NCI-H2196 (cell line): ENCODE measurements at regions not wholly inside any gene's neighbourhood (a gene's known extent, or its start where the extent isn't known, plus 50 kb on each side); places are given as distances from the start of the nearest gene placed in this dataset.
"Not testable (repeated sequence)": the region's sequence is repeated elsewhere in the genome, so short reads cannot be mapped to it uniquely, and the experiment has no call there.

Source experiments
- DNase-seq: peaks from one replicate; lab custom pipeline; 2025; ENCODE audit not compliant: unreplicated experiment; lab: John Stamatoyannopoulos, UW

- no peak for DNase-seq
Measured at GRCh38 chr4:116055857-116056827, 942.7 kb upstream of the NDST4 start.

- DNase-seq: no peak
Measured at GRCh38 chr4:116027311-116027710, 913.9 kb upstream of the NDST4 start.

- DNase-seq: no peak
Measured at GRCh38 chr4:116024954-116025708, 911.7 kb upstream of the NDST4 start.

- no peak for DNase-seq
Measured at GRCh38 chr4:116023049-116023448, 909.6 kb upstream of the NDST4 start.

GRCh38 chr4:116020141-116020722, 906.8 kb upstream of the NDST4 start:
- no peak for DNase-seq

- DNase-seq: no peak
Measured at GRCh38 chr4:116018831-116019230, 905.4 kb upstream of the NDST4 start.

- no peak for DNase-seq
Measured at GRCh38 chr4:116016201-116016600, 902.8 kb upstream of the NDST4 start.

DNA sequence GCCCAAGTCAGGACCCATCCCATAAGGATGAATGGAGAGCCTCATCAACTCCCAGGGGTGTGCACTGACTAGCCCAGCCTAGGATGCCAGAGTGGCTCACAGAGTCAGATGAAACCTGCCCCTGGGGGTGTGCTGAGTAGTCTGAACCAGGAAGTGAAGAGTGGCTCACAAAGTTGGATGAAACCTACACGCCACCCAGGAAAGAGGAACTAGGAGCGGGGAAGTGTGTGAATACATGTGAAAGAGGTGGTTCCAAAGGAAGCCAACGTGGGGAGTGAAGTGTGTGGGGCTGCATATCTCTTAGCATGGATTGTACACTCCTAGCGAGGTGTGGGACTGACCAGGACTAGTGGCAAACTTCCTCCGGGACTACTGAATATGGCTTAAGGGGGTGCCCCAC, 902.1 kb upstream of the NDST4 start:
- no peak for DNase-seq

GRCh38 chr4:116015062-116015461, 901.6 kb upstream of the NDST4 start:
- DNase-seq: no peak

- no peak for DNase-seq
Measured at GRCh38 chr4:116010923-116011322, 897.5 kb upstream of the NDST4 start.

- DNase-seq: no peak
Measured at GRCh38 chr4:116005806-116006088, 892.3 kb upstream of the NDST4 start.

GRCh38 chr4:116005037-116005805, 891.8 kb upstream of the NDST4 start:
- DNase-seq: no peak

DNA sequence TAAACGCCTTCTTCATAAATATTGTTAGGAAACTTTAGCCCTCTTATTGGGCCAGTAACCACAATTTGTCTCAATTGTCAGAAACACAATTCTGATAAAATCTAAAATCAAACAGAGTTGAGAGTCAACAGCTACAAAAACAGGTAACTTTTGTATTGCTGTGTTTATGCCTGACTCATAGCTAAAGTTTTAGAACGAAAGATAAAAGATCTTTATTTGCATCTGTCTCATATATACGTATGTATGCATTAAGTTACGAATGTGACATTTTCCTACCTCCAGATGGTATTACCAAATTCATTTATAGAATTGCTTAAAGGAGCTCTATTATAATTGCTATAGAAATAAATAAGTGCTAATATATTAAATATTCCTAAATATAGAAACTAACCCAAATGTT, 887.9 kb upstream of the NDST4 start:
- no peak for DNase-seq

DNA sequence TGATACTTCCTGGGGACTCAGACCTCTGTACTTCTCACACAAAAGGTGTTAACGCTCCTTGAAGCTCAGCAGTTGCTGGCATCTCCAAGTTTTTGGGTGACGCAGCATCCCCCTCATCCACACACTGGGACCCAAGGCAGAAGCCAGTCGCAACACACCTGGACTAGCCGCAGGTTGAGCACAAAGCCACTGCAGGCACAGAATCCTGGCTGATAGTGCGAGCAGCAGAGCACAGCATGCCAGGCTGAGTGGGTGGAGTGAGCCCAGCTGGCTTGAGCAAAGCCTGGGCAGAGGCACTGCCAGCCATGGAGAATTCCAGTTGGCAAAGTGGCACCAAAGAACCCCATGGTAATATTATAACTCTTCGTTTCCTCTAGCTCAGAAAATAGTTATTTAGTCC, 873.2 kb upstream of the NDST4 start:
- no peak for DNase-seq

GRCh38 chr4:115975421-115976001, 862.1 kb upstream of the NDST4 start:
- not testable (repeated sequence) for DNase-seq

- DNase-seq: no peak
Measured at GRCh38 chr4:115973768-115974167, 860.3 kb upstream of the NDST4 start.

DNA sequence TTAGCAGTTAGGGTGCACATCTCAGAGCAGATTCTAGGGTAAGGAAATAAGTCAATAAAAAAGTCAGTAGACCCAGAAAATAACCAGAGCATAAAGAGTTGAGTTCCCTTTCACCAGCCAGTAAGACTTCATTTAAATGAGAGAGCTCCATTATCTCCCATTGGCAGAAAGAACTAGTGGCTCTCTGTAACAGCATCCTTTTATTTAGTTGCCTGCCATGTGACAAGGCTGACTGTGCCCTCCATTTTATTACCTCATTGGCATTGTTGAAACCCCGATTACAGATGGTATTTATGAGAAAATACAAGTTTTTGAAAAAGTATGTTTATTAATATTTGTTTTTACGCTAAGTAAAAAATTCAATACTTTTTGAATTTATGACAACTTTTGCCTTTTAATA, 859.5 kb upstream of the NDST4 start:
- no peak for DNase-seq

GRCh38 chr4:115970859-115971258, 857.4 kb upstream of the NDST4 start:
- no peak for DNase-seq

GRCh38 chr4:115969756-115970155, 856.3 kb upstream of the NDST4 start:
- DNase-seq: no peak

DNA sequence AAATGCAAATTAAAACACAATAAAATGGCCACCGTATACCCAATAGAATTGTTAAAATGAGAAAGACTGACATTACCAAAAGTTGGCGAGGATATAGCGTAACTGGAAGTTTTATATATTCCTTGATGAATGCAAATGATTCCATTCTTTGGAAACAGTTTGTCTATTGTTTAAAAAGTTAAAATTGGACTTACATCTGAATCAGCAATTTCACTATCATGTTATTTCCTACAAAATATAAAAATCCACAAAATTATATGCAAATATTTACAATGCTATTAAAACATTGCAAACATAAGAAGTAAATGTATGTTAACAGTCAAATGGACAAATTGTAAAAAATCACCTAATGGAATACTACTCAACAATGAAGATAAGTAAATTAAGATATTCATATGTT, 852.2 kb upstream of the NDST4 start:
- no peak for DNase-seq
